ENCODE measurements at regions not wholly inside any gene's neighbourhood (a gene's known extent, or its start where the extent isn't known, plus 50 kb on each side); places are given as distances from the start of the nearest gene placed in this dataset.
"Not testable (repeated sequence)": the region's sequence is repeated elsewhere in the genome, so short reads cannot be mapped to it uniquely, and the experiment has no call there.

DNA sequence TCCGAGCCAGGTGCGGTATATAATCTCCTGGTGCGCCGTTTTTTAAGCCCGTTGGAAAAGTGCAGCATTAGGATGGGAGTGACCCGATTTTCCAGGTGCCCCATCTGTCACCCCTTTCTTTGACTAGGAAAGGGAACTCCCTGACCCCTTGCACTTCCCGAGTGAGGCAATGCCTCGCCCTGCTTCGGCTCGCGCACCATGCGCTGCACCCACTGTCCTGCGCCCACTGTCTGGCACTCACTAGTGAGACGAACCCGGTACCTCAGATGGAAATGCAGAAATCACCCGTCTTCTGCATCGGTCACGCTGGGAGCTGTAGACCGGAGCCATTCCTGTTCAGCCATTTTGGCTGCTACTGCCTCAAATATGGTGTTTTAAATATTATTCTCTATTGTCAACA lies 198.0 kb downstream of the MEIS1 start:
- not testable (repeated sequence) for DNase-seq

DNA sequence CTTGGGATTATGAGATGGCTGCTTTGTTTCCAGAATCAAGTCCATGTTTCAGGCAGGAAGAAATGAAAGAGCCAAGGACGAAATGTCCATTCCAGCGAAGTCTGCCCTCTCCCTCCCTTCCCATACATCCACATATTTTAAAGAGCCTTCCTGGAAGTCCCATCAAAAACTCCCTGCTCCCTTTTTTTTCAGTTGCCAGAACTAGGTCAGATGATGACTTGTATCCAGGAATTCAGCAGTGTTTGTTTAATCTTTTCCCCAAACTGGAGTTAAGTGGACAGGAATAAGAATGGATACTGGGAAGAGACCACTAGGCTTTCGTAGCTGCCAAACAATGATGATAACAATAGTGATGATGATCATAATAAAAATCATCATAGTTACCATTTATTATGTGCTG lies 198.7 kb downstream of the MEIS1 start:
- no peak for DNase-seq

DNA sequence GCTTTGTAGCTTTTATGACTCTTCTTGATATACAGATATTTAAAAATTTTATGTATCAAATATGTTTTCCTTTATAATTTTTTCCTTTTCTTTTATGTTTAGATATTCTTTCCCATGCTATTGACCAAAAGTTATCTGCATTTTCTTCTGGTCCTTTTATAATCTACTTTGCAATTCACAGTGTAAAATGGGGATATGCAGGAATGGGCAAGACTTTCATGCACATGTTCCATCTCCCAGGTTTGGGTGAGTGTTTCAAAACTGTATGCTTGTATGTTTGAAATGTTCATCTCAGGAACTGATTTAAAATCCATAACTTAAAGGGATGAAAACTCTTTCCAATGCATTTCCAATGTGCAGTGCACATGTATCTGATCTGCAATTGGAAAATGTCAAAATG lies 199.9 kb downstream of the MEIS1 start:
- DNase-seq: no peak

DNA sequence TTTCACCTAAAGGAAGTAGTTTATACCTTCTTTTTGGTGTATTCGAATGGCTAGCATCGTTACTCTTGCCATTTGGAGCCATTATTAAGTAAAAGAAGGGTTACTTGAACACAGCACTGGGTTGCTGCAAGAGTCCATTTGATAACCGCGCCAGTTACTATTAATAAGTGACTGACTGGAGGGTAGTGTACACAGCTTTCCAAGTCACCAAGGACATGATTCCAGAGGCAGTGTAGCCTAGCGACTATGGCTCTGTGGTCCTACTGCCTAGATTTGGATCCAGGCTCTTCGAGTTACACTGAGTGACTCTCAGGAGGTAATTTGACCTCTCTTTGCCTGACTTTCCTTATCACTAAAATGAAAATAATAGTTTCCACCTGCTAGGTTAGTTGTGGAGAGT lies 206.8 kb downstream of the MEIS1 start:
- DNase-seq: no peak

DNA sequence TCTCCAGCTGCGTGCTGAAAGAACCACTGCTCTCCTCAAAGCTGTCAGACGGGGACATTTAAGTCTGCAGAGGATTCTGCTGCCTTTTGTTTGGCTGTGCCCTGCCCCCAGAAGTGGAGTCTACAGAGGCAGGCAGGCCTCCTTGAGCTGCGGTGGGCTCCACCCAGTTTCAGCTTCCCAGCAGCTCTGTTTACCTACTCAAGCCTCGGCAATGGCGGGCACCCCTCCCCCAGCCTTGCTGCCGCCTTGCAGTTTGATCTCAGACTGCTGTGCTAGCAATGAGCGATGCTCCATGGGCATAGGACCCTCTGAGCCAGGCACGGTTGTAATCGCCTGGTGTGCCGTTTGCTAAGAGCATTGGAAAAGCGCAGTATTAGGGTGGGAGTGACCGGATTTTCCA lies 213.2 kb downstream of the MEIS1 start:
- not testable (repeated sequence) for DNase-seq

DNA sequence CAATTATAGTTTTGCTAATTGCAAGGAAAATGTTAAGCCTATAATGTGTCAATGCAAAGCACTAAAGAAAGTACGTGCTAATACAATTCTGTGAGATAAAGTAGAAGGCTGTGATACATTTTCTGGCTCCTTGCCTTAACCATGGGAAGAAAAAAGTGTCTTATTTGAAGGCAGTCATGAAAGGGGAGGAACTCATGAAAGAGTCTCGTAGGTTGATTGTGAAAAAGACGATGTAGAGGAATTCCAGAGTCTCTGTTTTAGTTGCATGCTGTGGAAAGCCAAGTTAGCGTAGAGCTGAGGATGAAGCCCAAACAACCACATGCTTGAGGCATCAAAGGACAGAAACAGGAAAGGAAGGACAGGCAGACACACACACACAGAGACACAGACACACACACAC lies 214.1 kb downstream of the MEIS1 start:
- DNase-seq: no peak

DNA sequence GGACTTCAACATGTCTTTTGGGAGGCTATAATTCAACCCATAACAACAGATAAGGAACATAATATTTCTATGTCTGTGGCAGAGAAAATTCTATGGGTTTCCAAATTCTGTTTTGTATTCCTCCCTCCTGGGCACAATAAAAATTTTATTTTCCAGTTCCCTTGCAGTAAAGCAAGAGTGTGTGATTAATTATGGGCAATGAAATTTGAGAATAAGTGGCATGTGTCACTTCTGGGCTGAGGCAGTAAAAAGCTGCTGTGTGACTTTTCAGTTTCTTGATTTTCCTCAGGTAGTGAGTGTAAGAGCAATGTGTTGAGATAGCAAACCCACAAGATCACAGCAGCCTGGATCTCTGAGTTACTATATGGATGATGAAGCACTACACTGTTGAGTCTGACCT lies 216.4 kb downstream of the MEIS1 start:
- DNase-seq: no peak

DNA sequence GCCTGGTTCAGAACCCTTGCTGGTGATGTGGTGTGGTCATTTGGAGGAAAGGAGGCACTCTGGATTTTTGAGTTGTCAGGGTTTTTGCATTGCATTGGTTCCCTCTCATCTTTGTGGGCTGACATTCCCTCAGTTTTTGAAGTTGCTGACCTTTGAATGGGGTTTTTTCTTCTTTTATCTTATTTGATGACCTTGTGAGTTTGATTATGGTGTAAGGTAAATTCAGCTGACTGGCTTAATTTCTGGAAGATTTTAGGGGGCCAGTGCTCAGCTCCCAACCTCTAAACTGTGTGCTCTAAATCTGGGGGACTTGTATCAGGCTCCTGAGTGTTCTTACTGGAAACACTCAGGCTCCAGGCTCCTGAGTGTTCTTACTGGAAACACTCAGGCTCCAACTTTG lies 225.9 kb downstream of the MEIS1 start:
- DNase-seq: no peak

DNA sequence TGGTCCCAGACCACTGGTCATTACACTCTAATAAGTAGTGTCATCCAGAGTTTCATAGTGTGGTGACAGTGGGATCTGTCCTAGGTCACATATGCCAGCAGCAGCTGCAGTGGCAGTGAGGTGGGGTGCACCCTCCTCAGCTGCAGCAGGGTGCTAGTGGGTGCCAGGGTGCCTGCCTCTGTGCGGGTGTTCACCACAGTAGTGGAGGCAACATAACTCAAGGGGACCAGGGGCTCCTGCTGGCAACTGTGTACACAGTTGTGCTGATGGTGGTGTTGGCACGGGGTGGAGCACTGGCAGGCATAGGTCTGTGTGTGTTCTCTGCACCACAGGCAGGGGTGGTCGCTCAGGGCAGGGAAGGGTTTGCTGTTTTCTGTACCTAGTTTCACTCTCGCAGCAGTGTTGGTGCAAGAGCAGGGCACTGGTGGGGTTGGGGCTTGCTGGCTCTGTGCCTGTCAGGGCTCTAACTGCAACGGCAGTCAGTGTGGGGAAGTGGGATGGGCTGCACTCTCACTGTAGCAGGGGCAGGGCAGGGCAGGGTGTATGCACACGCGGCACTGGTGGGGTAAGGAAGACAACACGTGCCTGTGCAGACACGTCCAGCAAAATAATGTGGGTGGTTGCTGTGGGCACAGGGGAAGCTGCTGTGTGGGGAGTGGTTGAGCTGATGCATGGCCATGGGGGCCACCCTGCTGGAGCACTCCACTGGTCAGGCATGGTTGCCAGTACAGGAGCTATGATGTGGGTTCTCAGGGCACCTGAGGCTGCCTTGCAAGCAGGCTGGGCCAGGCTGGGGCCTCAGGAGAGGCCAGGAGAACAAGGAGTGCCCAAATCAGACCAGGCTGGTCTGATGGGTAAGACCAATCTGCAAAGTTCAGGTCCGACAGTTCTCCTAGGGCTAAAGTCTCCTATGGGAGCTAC lies 226.6 kb downstream of the MEIS1 start:
- DNase-seq: no peak

DNA sequence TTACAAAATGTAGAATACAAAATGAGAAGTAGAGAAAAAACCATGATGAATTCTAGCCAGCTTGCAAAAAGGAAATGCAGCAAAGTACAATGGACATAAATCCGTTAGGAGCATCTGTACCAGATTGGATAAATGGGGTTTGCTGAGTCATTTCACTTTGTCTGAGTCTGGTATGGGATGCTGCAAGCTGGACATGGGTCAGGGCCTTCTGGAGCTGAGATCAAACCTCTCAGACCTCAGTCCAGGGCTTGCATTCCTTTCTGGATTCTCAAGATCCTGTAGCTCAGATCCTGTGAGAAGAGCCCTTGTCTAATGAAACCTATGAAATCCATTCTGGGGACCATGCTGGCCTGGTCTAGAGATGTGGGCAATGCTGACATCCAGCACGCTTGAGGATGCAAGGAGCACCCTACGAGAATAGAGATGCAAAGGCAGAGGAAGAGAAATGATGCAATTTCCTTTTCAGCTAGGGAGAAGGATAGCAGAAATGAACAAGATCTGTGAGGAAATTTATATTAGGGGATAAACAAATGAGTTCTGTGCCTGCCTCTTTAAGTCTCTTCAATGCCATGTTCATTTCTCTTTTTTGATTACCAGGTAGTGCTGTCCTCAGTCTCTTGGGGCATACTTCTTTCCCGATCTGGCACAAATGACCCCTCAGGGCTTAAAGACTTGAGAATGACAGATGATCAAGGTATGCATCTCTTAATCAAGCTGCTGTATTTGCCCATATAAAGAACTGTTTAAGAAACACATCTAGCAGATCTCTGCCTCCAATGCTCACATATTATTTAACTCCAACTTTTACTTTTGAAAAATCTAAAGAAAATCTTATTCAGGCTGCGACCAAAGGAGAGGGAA lies 230.4 kb downstream of the MEIS1 start:
- DNase-seq: no peak

DNA sequence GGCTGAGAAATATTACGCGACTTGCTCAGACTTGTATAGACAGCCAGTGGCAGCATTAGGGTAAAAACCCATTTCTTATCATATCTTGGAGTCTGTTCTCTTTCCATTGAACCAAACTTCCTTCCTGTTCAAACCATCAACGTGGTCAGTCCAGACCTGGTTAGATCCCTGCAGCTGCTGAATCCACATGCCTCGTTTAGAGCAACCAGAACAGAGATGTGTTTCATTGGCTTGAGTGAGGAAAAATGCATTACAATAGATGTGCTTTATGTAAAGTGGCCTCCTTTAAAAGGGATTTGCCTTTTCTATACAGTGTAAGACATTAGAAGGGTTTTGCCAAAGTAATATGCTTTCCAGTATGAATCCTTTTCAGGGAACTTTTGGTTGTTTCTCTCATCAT lies 232.4 kb downstream of the MEIS1 start:
- DNase-seq: no peak

DNA sequence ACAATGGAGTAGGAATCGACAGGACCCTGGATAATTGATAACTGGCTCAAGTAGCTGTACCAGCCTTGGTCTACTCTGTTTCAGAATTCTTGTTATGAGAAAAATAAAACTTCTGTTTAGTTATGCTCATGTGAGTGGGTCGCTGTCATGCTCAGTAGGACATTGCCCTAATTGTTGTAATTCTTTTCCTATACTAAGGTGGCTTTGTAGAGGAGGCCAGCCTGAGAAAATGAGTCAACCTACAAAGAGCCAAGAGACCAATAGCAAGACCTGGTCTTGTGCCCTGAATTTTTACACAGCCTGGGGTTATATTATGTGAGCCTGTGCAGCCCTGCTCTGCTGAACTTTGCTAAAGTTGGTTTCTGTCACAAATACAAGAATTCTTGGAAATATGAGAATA lies 238.4 kb downstream of the MEIS1 start:
- DNase-seq: no peak

DNA sequence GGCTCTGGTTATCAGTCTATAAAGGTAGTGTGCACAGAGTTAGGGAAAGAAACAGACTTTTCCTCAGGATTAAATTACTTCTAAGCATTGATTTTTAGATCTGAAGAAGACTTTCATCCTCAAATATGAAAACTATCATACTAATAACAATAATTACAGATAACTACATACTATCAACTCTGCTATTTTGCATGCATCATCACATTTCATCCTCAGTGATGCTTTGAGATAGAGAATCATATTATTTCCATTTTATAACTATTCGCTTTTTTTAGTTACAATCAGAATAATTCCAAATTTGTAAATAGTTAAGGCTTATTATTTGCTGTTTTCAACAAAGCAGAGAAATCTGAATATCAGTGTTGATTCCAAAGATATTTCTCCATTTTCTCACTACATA lies 239.2 kb downstream of the MEIS1 start:
- no peak for DNase-seq

DNA sequence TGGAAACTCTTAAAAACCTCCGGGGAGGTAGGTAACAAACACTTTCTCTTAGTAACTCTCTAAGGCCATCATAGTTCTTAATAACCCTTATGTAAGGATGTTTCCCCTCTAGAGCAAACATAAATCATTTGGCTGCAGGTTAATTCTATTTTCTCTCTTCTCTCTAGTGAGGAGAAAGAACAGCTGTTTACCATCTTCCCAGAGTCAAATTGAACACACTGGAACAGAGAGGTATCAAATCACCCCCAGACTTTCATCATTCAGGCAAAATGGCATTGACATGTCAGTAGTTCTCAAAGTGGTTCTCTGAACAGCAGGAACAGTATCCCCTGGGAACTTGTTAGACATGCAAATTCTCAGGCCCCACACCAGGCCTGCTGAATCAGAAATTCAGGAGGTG lies 240.7 kb downstream of the MEIS1 start:
- DNase-seq: no peak

DNA sequence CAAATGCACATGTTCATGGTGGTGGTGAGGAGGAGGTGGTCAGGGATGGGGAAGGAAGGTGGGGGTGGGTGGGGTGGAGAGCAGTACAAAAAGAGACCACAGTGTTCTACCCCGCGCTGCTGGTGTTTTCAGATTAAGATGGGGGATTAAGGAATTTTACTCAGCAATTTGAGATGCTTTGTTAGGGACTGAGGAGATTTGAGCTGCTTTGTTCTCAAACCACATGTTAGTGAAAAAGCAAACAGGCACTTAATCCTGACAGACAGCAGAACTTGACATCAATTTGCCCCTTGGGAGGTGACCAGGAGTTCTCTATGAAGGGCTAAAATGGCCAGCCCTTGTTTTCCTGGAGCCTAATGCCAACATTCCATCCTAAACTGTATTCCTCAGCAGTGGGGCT lies 244.5 kb downstream of the MEIS1 start:
- DNase-seq: no peak

DNA sequence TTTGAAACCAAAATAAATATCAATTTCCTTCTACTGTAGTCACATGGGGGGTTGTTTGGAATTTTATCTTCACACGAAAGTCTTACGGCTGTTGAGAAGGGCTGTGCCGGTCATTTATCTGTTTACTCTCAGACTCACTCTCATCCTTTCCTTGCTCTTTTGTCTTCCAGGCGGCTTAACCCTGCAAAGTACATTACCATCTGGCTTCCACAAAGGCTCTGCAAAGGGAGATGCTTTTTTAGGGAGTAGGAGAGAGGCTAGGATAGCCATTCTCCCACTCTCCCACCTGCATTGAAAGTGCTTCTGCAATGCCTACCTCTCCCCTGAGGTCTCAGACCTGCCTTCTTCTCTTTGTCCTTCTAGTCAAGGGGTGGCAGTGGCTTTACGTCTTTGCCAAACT lies 247.6 kb downstream of the MEIS1 start:
- no peak for DNase-seq

DNA sequence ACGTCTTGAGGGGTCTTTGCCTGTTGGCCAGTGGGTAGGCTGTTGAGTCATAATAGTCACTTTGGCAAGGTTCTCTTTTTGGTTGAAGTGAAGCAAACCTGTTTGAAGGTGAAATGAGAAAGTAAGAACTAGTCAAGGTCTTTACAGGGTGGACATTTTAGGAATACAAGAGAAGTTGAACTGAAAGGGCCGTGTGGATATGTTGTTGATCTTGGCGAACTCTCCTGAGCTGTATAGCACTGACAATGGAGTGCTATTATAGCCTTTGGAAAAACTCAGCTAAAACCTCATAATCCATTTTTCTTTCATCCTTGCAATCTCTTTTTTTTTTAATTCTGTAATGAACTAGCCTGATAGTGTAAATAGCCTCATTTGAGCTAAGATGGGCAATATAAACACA lies 248.1 kb downstream of the MEIS1 start:
- DNase-seq: no peak

DNA sequence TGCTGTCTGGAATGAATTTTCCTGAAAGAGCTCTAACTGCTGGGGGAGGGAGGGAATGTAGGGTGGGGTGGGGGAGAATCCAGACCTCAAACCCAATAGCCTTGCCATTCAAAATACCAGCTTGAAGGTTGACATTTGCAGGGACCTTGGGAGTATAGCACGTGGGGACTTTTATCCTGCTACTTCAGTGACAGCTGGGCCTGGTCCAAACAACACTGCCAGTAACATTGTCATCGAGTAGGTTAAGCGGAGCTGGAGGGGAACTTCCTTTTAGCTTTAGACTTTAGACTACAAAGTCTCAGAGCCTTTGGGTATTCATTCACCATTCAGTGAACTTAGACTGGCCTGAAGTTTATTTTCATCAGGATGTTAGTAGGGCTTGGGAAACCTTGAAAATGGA lies 248.7 kb downstream of the MEIS1 start:
- DNase-seq: no peak

DNA sequence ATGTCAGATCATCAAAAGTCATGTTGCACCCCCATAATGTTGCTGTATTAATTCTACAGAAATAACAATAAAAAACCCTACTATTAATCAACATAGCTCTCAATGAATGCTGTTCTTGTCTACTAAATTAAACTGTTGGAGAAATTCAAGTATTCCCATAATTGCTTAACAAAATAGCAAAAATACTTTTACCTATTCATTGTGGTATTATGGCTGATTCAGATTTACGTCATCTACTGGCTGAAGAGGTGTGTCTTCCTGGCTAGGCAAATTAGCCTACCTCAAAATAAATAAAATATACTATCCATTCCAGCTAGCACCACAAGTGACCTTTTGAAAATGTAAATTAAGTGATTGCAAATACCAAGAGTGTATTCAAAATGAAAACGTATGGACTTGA lies 249.4 kb downstream of the MEIS1 start:
- no peak for DNase-seq

DNA sequence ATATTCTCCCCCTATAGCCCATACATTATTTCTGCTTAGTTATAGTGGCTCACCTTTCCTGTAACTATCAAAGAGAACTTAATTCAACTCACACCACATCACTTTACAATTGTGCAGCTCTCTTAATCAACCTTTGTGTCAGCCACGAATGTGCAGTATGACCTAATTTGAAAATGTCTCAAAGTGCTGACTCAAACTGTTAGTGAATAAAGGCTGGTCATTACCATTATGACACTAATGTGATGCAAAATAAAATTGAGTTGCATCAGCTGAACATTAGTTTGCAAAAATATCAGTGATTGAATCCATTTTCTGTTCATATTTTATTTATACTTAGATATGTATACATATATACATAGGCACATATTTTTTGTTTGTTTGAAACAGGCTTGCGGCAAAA lies 251.8 kb downstream of the MEIS1 start:
- no peak for DNase-seq

DNA sequence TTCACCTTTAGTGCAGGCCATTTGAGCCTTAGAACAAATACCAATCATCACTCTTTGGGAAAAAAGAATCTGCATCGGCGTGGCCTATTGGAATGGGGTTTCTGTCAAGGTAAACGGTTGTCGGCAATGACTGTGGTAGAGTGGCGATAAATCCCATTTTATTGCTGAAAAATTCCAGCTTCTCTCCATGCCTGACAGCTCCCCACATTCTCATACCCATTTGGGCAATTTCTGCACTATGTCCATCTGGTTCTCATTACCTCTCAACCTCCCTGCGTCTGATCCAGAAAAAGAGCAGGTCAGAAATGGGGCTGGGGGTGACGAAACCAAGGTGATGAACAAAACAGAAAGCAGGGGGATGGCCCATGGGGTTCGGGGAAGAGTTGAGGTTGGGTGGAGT lies 254.0 kb downstream of the MEIS1 start:
- DNase-seq: no peak

DNA sequence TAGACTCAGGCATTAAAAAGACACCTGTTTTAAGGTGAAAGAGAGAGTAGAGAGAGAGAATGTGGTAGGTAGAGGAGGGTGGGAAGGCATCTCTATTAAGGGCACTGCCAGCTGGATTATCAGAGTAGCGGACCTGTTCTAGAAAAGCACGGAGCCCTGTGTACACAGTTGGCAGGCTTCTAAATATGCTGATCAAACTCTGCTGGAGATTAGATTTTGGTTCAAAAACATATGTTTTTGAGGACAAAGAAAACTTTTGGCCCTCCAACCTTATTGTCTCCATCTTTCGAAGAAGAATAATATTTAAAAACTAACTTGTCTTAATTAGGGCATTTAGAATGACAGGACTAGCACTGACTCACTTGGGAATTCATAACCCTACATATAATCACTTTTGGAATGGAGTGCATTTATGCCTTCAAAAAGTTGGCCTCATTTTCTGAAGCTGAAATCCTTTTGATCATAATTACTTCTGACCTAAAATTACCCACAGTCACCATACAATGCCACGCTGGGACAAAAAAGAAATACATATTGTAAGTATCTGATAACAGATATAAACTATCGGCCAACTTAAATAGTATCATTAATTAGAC lies 254.6 kb downstream of the MEIS1 start:
- DNase-seq: no peak

DNA sequence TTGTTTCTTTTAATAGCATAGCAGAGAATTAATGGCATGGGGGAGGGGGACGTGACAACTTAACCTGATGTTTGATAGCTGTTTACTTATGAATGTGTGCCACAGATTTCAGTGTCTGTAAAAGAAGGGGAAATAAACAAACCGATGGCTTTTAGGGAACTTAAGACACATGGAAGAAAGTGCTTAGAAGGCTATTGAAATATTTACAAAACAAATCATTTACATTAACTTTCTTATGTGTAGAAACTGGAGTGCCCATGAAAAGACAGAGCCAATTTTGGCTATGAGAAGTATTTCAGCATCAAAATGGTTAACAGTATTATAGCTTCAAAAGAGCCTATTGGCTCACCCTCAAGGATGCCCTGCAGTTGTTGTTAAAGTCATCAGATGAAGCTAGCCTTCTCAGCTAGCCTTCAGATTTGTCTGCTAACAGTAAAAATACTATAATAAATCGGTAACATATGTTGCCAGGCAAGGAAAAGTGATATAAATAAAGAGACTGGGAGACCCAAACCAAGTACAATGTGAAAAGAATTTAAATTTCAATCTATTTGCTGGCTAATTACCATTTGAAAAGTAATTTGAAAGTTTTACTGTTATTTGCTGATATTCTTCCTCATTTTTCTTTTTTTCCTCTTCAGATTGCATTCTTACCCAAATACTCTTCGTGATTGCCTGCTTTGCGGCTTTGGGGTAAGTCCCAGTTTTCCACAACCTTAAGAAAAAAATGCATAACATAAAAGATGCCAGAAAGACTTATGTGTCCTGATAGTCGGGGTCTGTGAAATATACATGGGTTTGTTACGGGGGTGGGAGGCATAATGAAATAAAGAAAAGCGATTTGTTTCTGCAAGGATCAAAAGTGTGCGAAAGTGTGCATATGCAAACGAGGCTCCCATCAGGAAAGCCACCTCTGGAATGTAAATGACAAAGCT lies 256.4 kb downstream of the MEIS1 start:
- DNase-seq: no peak
